Rectal smooth muscle tissue (tissue), 1 donor: ENCODE measurements at regions not wholly inside any gene's neighbourhood (a gene's known extent, or its start where the extent isn't known, plus 50 kb on each side); places are given as distances from the start of the nearest gene placed in this dataset.

ENCODE experiments used
- H3K27ac ChIP-seq: one replicate; pipeline ENCODE4 v1.7.0; 2013; ENCODE audit warnings: low read depth, low read length, inconsistent platforms
- H3K27me3 ChIP-seq: one replicate; pipeline ENCODE4 v1.7.0; 2013; ENCODE audit warnings: low read length; ENCODE audit not compliant: control insufficient read depth, insufficient read depth
- H3K36me3 ChIP-seq: one replicate; pipeline ENCODE4 v1.7.0; 2013; ENCODE audit warnings: low read length; ENCODE audit not compliant: control insufficient read depth, insufficient read depth
- H3K4me1 ChIP-seq: one replicate; pipeline ENCODE4 v1.7.0; 2013; ENCODE audit warnings: low read length; ENCODE audit not compliant: control insufficient read depth, insufficient read depth
- H3K4me3 ChIP-seq: one replicate; pipeline ENCODE4 v1.7.0; 2013; ENCODE audit warnings: low read length
- H3K9ac ChIP-seq: one replicate; pipeline ENCODE4 v1.7.0; 2013; ENCODE audit warnings: low read length

DNA sequence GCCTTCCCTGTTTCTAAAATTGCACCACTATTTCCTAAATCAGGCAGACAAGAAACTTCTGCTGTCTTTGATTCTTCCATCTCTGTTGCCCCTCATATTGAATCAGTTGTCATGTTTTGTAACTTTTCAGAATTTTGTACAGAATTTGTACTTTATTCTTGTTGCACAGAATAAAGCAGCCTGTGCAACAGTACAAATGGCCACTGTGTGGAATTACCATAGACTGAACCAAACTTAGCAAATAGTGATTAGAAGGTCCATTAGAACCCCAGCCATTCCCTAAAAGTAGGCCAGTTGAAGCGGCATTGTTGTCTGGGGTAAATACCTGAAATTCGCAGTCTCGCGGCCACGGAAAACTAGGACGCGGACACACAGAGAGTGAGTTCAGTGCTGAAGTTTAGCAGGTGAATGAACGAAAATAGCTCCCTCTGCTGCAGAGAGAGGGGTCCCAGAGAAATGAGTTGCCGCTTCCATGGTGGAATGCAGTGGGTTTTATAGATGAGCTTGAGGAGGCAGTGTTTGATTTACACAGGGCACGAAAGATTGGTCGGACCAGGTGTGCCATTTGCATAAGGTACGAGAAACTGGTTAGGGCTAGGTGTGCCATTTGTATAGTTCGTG, 71.8 kb downstream of the C4orf33 start:
- Histone ChIP-seq H3K9ac (no peak overlapping the region), H3K27ac (no peak overlapping the region), H3K4me1 (no peaks in the 10 kb centered on the region), H3K27me3 (no peaks in the 10 kb centered on the region), H3K4me3 (no peak overlapping the region), H3K36me3 (no peaks in the 10 kb centered on the region)

DNA sequence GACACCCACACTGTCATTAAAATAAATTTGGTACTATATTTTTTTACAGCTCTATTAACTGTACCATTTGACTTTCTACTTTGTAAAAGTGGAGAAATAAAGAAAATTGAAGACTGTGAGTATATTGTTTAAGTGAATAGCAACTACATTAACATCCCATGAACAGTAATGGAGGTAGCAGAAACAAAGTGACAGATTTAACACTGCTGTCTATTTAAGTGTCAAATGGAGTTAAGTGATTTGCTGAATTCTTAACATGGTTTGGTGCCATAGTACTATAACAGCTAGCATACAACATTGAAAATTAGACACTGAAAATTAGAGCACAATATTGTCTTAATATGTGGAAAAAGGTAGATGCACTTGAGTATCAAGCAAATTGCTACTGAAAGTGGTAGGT, 76.2 kb downstream of the C4orf33 start:
- Histone ChIP-seq H3K4me3 (no peak overlapping the region), H3K36me3 (no peaks in the 10 kb centered on the region), H3K9ac (no peak overlapping the region), H3K27ac (no peak overlapping the region), H3K27me3 (no peaks in the 10 kb centered on the region), H3K4me1 (no peaks in the 10 kb centered on the region)

DNA sequence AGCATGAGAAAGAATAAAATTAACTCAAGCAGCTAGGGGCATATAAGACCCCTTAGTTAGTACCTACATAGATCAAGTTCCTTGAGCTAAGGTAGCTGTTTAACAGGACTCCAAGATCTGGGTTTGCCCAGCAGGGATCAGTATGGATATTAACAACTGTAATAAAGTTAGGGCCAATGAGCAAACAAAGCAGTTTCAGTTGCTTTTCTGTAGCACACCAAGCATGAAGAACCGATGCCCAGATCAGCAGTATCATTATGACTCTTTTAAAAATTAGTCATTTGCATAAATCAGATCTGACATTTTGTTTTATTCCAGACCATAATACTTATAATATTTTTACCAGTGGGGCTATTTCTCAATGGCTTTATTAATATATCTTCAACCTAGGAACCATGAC, 80.9 kb downstream of the C4orf33 start:
- H3K4me1 ChIP-seq, result no peaks in the 10 kb centered on the region
- H3K27me3 ChIP-seq, result no peaks in the 10 kb centered on the region

DNA sequence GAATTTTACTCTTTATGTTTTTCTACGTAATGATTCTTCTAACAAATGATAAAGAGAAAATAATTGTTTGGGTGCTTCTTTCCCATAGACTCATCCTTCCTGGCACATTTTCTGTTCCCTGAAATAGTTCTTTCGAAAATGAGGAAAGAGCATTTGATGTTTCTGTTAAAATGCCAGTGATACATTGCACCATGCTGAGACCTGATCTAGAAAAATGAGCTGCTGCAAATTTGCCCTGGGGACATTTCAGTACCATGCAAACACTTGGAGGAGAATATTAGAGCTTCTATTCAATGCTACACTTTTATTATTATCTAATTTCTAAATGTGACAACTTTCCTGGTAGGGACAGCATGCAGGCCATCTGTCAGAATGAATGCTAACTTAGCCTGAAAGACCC, 83.3 kb downstream of the C4orf33 start:
- Histone ChIP-seq H3K4me1 (no peaks in the 10 kb centered on the region), H3K27me3 (no peaks in the 10 kb centered on the region)

More for the DNA sequence above, 80.9 kb downstream of the C4orf33 start:
- Histone ChIP-seq H3K4me3 (no peak overlapping the region), H3K36me3 (no peaks in the 10 kb centered on the region), H3K27ac (no peak overlapping the region), H3K9ac (no peak overlapping the region)

DNA sequence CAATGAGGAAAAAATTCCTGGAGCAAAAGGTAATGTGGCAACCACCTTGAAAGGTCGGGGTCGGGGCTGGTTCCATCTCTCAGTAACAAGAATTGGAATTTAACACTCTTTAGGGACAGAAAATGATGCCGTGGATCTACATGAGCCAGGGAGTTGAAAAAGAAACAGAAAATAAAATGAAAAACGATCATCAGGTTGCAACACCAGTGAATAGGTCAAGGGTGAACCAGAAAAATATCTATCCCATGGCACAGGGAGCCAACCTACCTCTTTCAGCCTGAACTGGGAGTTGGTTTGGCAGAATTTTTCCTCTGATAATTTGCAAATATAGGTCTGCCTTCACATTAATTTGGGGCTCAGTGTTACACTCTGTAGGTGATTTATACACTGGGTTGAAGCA, 93.7 kb downstream of the C4orf33 start:
- H3K36me3 ChIP-seq, result no peaks in the 10 kb centered on the region
- no peak overlapping the region for H3K27ac ChIP-seq
- H3K4me3 ChIP-seq, result no peak overlapping the region
- H3K4me1 ChIP-seq, result no peaks in the 10 kb centered on the region
- H3K27me3 ChIP-seq, result no peaks in the 10 kb centered on the region
- H3K9ac ChIP-seq, result no peak overlapping the region

More for the DNA sequence above, 83.3 kb downstream of the C4orf33 start:
- no peak overlapping the region for H3K27ac ChIP-seq
- H3K36me3 ChIP-seq, result no peaks in the 10 kb centered on the region
- H3K4me3 ChIP-seq, result no peak overlapping the region
- H3K9ac ChIP-seq, result no peak overlapping the region

DNA sequence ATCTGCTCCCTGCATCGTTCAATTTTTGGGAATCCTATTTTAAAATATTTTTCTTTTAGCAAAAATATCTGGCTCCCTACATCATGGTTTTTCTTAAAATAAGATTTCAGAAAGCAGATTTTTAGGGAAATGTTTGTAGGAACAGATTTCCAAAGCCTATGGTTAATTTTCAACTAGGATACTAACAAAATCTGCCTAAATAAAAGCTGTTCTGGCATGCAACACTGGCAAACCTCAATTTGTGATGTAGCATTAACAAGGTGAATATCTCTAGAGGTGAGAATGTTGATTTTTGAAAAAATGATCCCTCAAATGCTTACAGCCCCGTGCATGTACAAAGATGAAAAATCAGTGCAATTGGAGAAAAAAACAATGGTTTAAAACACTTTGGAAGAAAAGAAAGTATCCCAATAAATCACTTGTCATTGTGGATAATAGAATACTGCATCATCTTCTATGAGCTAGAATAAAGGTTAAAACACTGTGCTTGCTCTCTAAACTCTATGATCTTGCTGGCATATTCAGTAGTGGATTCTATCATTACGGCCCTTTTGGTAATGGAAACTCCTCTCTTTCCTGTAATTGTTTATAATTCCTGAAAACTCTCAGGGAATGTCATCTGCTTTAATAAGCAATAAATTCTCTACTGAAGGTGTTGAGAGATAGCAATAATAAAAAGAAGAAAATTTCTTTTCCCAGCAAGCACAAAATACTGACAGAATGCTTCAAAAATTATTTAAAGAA, 97.6 kb downstream of the C4orf33 start:
- H3K27me3 ChIP-seq, result no peaks in the 10 kb centered on the region
- no peak overlapping the region for H3K9ac ChIP-seq
- H3K4me3 ChIP-seq, result no peak overlapping the region
- no peak overlapping the region for H3K27ac ChIP-seq
- H3K4me1 ChIP-seq, result no peaks in the 10 kb centered on the region
- no peaks in the 10 kb centered on the region for H3K36me3 ChIP-seq

DNA sequence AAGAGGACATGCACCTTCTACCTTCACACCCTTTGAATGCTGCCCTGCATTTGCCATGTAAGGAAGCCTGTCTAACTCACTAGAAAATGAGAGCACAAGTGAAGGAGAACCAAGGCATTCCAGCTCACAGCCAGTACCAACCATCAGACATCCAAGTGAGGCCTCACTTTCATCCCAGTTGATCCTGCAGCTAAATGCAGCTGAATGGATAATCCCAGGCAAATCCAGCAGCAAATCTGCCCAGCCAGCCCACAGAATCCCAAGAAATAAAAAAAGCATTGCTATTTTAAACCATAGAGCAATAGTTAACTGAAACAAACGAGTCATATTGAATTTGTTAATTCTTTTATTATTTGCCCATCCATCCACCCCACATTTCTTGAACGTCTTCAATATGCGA, 112.5 kb downstream of the C4orf33 start:
- Histone ChIP-seq H3K4me3 (no peak overlapping the region), H3K36me3 (no peaks in the 10 kb centered on the region), H3K27ac (no peak overlapping the region), H3K27me3 (no peaks in the 10 kb centered on the region), H3K9ac (no peak overlapping the region), H3K4me1 (no peaks in the 10 kb centered on the region)

DNA sequence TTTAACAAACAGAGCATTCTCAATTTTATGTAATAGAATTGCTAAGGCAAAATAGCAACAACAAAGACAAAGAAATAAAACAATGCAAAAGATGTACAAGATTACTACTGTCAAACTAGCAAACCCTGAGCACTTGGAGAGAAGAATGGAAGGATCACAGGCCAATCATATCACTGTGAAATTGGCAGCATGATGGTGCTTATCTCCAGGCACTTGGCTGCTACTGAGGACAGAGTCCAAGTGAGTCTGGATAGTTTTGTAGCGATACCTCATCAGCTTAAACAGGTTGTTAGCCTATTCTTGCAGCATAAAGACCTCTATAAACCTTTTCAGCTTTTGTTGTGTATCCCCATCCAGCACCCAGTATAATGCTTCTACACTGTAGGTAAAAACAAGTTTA, 117.7 kb downstream of the C4orf33 start:
- no peaks in the 10 kb centered on the region for H3K27me3 ChIP-seq
- H3K36me3 ChIP-seq, result no peaks in the 10 kb centered on the region
- H3K4me3 ChIP-seq, result no peak overlapping the region
- no peaks in the 10 kb centered on the region for H3K4me1 ChIP-seq
- no peak overlapping the region for H3K9ac ChIP-seq
- H3K27ac ChIP-seq, result no peak overlapping the region

DNA sequence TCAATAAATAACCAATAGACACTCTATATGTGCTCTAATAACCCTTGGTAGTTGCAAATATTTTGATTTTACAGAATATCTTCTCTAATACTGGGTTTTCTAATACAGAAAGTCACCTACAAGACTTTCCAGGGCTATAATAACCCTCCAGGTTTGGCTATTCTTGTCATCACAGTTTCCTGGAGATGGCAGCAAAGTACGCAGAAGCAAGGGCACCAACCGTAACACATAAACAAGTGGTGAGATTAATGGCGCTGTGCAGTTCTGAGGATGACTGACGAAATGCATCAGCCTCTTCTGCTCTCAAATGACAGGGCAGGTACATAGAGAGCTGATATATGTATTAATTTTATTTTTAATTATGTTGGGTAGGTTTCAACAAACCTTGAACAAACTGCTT, 122.4 kb downstream of the C4orf33 start:
- Histone ChIP-seq H3K4me3 (no peak overlapping the region), H3K27ac (no peak overlapping the region)

DNA sequence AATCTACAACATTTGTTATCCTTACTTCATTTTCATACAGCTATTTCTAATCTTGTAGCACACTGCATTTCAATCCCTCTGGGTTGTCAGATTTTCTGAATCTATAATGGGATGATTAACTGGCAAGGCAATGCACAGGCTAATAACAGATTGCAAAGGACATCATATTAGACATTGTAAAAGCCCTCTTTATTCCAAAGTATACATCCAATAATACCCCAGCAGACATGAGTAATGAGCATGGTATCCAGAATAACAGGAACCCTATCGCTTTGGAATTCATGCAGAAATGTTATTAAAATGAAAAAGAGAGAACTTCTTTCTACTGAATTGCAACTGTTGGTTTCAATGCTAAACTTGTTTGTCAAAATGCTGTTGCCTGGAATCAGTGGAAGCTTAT, 122.9 kb downstream of the C4orf33 start:
- H3K27me3 ChIP-seq, result no peaks in the 10 kb centered on the region
- no peak overlapping the region for H3K27ac ChIP-seq
- H3K9ac ChIP-seq, result no peak overlapping the region
- no peaks in the 10 kb centered on the region for H3K36me3 ChIP-seq
- H3K4me3 ChIP-seq, result no peak overlapping the region
- H3K4me1 ChIP-seq, result no peaks in the 10 kb centered on the region

More for the DNA sequence above, 122.4 kb downstream of the C4orf33 start:
- H3K27me3 ChIP-seq, result no peaks in the 10 kb centered on the region
- no peaks in the 10 kb centered on the region for H3K4me1 ChIP-seq
- no peaks in the 10 kb centered on the region for H3K36me3 ChIP-seq
- H3K9ac ChIP-seq, result no peak overlapping the region

DNA sequence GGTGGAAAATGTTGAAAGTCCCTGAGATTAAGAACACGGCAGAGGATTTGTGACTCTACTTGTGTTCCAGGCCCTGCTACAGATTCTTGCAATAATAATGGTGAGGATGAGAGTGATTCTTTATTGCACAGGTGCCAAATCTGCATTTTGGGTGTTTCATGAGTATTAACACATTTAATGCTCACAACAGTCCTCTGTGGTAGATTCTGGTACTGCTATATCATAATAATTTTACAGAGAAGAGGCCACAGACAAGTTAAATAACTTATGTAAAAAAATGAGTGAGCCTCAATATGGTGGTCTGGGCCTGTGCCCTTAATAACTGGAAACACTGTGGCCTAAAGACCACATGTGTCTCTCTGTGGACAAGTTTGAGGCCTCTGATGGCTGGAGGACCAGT, 124.3 kb downstream of the C4orf33 start:
- no peak overlapping the region for H3K9ac ChIP-seq
- H3K4me1 ChIP-seq, result no peaks in the 10 kb centered on the region
- H3K27ac ChIP-seq, result no peak overlapping the region

DNA sequence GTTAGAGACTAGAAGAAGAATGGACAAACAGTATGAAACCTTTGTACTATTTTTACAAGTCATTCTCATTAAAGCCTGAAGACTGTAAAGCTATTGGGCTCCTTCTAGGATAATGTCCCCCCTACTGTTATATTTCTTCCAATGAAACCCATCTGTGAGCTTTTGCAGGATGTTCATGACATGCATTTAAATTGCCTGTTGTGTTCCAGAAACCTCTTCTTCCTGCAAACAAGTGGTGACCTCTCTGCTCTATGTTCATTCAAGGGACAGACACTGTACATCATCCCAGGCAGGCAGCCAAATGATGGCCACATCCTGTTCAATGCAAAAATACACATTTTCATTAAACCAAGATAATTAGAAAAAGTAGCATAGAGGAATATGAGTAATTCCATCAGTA, 128.0 kb downstream of the C4orf33 start:
- H3K4me1 ChIP-seq, result no peaks in the 10 kb centered on the region
- no peaks in the 10 kb centered on the region for H3K36me3 ChIP-seq
- H3K4me3 ChIP-seq, result no peak overlapping the region

More for the DNA sequence above, 124.3 kb downstream of the C4orf33 start:
- no peaks in the 10 kb centered on the region for H3K36me3 ChIP-seq
- H3K4me3 ChIP-seq, result no peak overlapping the region
- H3K27me3 ChIP-seq, result no peaks in the 10 kb centered on the region

DNA sequence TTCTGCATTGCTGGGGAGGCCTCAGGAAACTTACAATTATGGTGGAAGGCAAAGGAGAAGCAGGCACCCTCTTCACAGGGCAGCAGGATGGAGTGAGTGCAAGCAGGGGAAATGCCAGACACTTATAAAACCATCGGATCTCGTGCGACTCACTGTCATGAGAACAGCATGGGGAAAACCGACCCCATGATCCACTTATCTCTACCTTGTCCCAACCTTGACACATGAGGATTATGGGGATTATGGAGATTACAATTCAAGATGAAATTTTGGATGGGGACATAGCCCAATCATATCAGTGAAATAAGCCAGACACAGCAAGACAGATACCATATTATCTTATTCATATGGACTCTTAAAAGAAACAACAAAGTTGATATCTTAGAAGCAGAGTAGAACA, 134.9 kb downstream of the C4orf33 start:
- H3K27me3 ChIP-seq, result no peaks in the 10 kb centered on the region
- H3K4me1 ChIP-seq, result no peaks in the 10 kb centered on the region
- H3K36me3 ChIP-seq, result no peaks in the 10 kb centered on the region
- H3K27ac ChIP-seq, result no peak overlapping the region
- H3K9ac ChIP-seq, result no peak overlapping the region
- no peak overlapping the region for H3K4me3 ChIP-seq

More for the DNA sequence above, 128.0 kb downstream of the C4orf33 start:
- Histone ChIP-seq H3K27ac (no peak overlapping the region), H3K27me3 (no peaks in the 10 kb centered on the region), H3K9ac (no peak overlapping the region)
